Natural killer cell (primary cell): ENCODE measurements at regions not wholly inside any gene's neighbourhood (a gene's known extent, or its start where the extent isn't known, plus 50 kb on each side); places are given as distances from the start of the nearest gene placed in this dataset.

ENCODE experiments used
- ATAC-seq, 3 donors: fragments of 150-1000 bp in 2 of 3; fragments of 200-7000 bp in 1 of 3; cut with Tn5 transposase; 1 replicate in 1 of 3; 2 replicates in 2 of 3; pipeline ENCODE4 v1.10.0; 2021; ENCODE audit warnings: mild to moderate bottlenecking in 2 of 3, moderate library complexity in 2 of 3
- DNase-seq, 2 donors: peaks; one replicate each; pipeline versions ENCODE4 v3.0.0 to v3.0.0-alpha.2; 2013 to 2021; ENCODE audit warnings: mixed read lengths in 1 of 2
- H3K27ac ChIP-seq: one replicate; pipeline ENCODE4 v1.5.1; 2013; ENCODE audit warnings: mild to moderate bottlenecking, low read length
- H3K27me3 ChIP-seq: one replicate; pipeline ENCODE4 v1.6.1; 2013; ENCODE audit warnings: low read length; ENCODE audit not compliant: control insufficient read depth, insufficient read depth
- H3K36me3 ChIP-seq: one replicate; pipeline ENCODE4 v1.6.1; 2013; ENCODE audit warnings: low read length; ENCODE audit not compliant: control insufficient read depth, insufficient read depth
- H3K4me1 ChIP-seq: one replicate; pipeline ENCODE4 v1.6.1; 2013; ENCODE audit warnings: low read length; ENCODE audit not compliant: control insufficient read depth, insufficient read depth
- H3K4me3 ChIP-seq: one replicate; pipeline ENCODE4 v1.5.1; 2013; ENCODE audit warnings: low read length
- H3K9me3 ChIP-seq: one replicate; pipeline ENCODE4 v1.6.1; 2013; ENCODE audit warnings: low read length; ENCODE audit not compliant: control insufficient read depth, insufficient read depth
- H3K27ac Mint-ChIP-seq, 2 donors: one replicate each; pipeline ENCODE4 v1.8.0; 2022; ENCODE audit warnings: mild to moderate bottlenecking in 2 of 2, mixed read lengths in 2 of 2, moderate library complexity in 1 of 2
- H3K27me3 Mint-ChIP-seq, 2 donors: one replicate each; pipeline ENCODE4 v1.8.0; 2022; ENCODE audit warnings: low read depth in 2 of 2, mixed read lengths in 2 of 2
- H3K36me3 Mint-ChIP-seq: one replicate; pipeline ENCODE4 v1.8.0; 2022; ENCODE audit warnings: mixed read lengths
- H3K4me1 Mint-ChIP-seq, 2 donors: one replicate each; pipeline ENCODE4 v1.8.0; 2022; ENCODE audit warnings: mixed read lengths in 2 of 2
- H3K4me3 Mint-ChIP-seq: one replicate; pipeline ENCODE4 v1.8.0; 2022; ENCODE audit warnings: mild to moderate bottlenecking, moderate library complexity, mixed read lengths
- H3K9me3 Mint-ChIP-seq, 2 donors: one replicate each; pipeline ENCODE4 v1.8.0; 2022; ENCODE audit warnings: mixed read lengths in 2 of 2
- WGBS: methylation state at CpG from one replicate; pipeline ENCODE4 v1.1.7; 2013; ENCODE audit warnings: missing lambda C conversion rate; ENCODE audit not compliant: insufficient coverage; 5-methylcytosine and 5-hydroxymethylcytosine counted together
- intact Hi-C: fragments of 100-400 bp; cut with micrococcal nuclease; formaldehyde crosslinking; loops from one replicate; pipeline ENCODE4 v1.14.2; 2022
- TF ChIP-seq, protein P1 (sequence below): fragments of 200-600 bp; IDR thresholded peaks from one replicate; pipeline ENCODE4 v1.8.0; 2022; ENCODE audit warnings: antibody characterized with exemption

DNA sequence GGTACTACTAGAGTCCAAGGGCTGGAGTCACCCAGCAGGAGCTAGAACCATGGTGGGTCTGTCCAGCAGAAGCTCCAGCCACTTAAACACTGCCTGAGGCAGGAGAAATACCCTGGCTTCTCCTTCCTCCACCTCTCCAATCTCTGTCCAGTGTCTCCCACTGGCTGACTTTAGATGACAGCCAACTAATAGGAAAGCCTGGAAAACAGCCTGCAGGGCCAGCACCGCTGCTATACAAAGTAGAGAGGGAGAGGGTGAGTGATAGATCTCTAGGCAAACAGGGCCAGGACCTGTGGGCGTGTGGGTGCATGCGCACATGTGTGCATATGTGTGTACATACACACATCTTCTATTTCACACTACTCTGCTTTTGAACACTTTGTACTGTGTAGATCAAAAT lies 56.5 kb upstream of the ATP8A1 start:
- no peak for ATAC-seq
- Mint-ChIP-seq H3K36me3 (no peaks in the 10 kb centered on the region), H3K27ac (no peak overlapping the region), H3K4me1 (peaks cover 0 to 6% of the 10 kb centered on the region in 2 donors), H3K9me3 (no peaks in the 10 kb centered on the region), H3K27me3 (peaks cover 11 to 12% of the 10 kb centered on the region in 2 donors), H3K4me3 (no peak overlapping the region)
- H3K27ac ChIP-seq: no peak overlapping the region
- TF ChIP-seq, protein P1, sequence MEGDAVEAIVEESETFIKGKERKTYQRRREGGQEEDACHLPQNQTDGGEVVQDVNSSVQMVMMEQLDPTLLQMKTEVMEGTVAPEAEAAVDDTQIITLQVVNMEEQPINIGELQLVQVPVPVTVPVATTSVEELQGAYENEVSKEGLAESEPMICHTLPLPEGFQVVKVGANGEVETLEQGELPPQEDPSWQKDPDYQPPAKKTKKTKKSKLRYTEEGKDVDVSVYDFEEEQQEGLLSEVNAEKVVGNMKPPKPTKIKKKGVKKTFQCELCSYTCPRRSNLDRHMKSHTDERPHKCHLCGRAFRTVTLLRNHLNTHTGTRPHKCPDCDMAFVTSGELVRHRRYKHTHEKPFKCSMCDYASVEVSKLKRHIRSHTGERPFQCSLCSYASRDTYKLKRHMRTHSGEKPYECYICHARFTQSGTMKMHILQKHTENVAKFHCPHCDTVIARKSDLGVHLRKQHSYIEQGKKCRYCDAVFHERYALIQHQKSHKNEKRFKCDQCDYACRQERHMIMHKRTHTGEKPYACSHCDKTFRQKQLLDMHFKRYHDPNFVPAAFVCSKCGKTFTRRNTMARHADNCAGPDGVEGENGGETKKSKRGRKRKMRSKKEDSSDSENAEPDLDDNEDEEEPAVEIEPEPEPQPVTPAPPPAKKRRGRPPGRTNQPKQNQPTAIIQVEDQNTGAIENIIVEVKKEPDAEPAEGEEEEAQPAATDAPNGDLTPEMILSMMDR: no peak
- WGBS: 100% methylated on average over 1 of the region's 3 CpGs
- H3K9me3 ChIP-seq: no peaks in the 10 kb centered on the region
- peaks cover 4% of the 10 kb centered on the region for H3K4me1 ChIP-seq
- H3K36me3 ChIP-seq: no peaks in the 10 kb centered on the region
- no peak for DNase-seq
- intact Hi-C loops: no loop called here
- no peaks in the 10 kb centered on the region for H3K27me3 ChIP-seq
- no peak overlapping the region for H3K4me3 ChIP-seq

DNA sequence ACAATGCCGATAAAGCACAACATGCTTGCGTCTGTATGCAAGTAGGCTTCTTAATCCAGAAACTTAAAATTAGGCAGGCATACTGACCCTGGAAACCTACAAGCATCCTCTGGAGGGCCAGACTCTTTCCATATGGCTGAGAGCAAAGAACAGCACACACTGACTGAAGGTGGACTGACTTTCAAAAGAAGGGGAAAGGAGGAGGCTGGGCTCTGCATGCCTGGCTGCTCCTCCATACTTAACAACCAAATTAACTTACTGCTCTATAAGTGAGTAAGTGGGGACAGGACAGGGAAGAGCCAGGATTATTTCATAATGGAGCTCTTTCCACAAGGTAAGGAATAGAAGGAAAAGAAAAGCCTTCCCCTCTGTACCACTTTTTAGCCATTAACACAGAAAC lies 55.9 kb upstream of the ATP8A1 start:
- Mint-ChIP-seq H3K27me3 (peaks cover 13% of the 10 kb centered on the region in 2 donors), H3K27ac (no peak overlapping the region), H3K9me3 (no peaks in the 10 kb centered on the region), H3K4me1 (peaks cover 0 to 6% of the 10 kb centered on the region in 2 donors), H3K4me3 (no peak overlapping the region), H3K36me3 (no peaks in the 10 kb centered on the region)
- intact Hi-C loops: no loop called here
- H3K4me1 ChIP-seq: peaks cover 4% of the 10 kb centered on the region
- no peak overlapping the region for H3K27ac ChIP-seq
- H3K27me3 ChIP-seq: no peaks in the 10 kb centered on the region
- no peak for ATAC-seq
- H3K36me3 ChIP-seq: no peaks in the 10 kb centered on the region
- TF ChIP-seq, protein P1: no peak
- 95% methylated on average over 2 of the region's 2 CpGs for WGBS
- H3K4me3 ChIP-seq: no peak overlapping the region
- no peaks in the 10 kb centered on the region for H3K9me3 ChIP-seq
- DNase-seq: no peak

DNA sequence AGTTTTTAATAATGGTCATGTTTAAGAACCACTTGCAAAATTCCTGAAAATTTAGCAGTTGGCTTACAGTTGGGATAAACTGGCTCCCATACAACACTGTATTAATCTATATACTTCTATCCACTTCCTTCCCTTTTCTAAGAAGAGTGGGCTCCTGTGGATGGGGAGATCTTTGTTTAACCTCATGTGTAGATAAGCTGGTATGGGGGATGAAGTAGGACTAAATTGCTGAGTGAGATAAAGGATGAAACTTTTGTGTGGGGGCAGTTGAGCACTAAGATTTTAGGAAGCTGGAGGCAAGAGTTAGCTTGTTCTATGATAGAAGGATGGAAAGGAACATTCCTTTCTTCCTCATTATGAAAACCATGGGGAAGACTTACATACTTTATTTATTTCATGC lies 54.6 kb upstream of the ATP8A1 start:
- no peak overlapping the region for H3K27ac ChIP-seq
- no peak for DNase-seq
- Mint-ChIP-seq H3K4me3 (no peak overlapping the region), H3K9me3 (no peaks in the 10 kb centered on the region), H3K36me3 (no peaks in the 10 kb centered on the region), H3K27me3 (peaks cover 13% of the 10 kb centered on the region in 2 donors), H3K4me1 (no peaks in the 10 kb centered on the region), H3K27ac (no peak overlapping the region)
- no peak overlapping the region for H3K4me3 ChIP-seq
- H3K4me1 ChIP-seq: no peaks in the 10 kb centered on the region
- no peak for ATAC-seq
- no peaks in the 10 kb centered on the region for H3K36me3 ChIP-seq
- H3K27me3 ChIP-seq: no peaks in the 10 kb centered on the region
- H3K9me3 ChIP-seq: no peaks in the 10 kb centered on the region
- TF ChIP-seq, protein P1: no peak
- intact Hi-C loops: no loop called here

DNA sequence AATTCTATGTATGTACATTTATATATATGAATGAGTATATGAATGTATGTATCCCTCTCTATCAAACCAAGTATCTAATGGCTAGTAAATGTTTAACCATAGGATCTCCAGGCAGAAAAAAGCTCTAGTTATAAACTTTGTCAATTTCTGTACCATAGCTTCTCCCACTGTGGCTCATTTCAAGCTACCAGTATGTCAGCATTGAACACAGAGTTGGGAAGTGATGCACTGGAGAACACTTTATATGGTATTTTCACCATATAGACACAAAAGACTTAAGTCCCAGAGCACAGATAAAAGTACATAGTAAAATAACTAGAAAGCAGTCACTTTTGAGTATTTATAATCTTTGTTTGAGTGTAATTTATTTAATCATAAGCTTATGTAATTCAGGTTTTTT lies 53.9 kb upstream of the ATP8A1 start:
- Histone ChIP-seq H3K27me3 (no peaks in the 10 kb centered on the region), H3K4me3 (no peak overlapping the region), H3K4me1 (no peaks in the 10 kb centered on the region), H3K9me3 (no peaks in the 10 kb centered on the region), H3K27ac (no peak overlapping the region), H3K36me3 (no peaks in the 10 kb centered on the region)
- Mint-ChIP-seq H3K4me3 (no peak overlapping the region), H3K9me3 (no peaks in the 10 kb centered on the region), H3K36me3 (no peaks in the 10 kb centered on the region), H3K4me1 (no peaks in the 10 kb centered on the region), H3K27ac (no peak overlapping the region), H3K27me3 (peaks cover 13% of the 10 kb centered on the region in 2 donors)
- TF ChIP-seq, protein P1: no peak
- intact Hi-C loops: no loop called here
- no peak for ATAC-seq
- DNase-seq: no peak
